Medulla oblongata (tissue), 1 donor: ENCODE measurements at regions not wholly inside any gene's neighbourhood (a gene's known extent, or its start where the extent isn't known, plus 50 kb on each side); places are given as distances from the start of the nearest gene placed in this dataset.
"Not testable (repeated sequence)": the region's sequence is repeated elsewhere in the genome, so short reads cannot be mapped to it uniquely, and the experiment has no call there.

Experiments used
- DNase-seq: peaks from one replicate; pipeline ENCODE4 v3.0.0-alpha.2; 2015; ENCODE audit errors: extremely low spot score

DNA sequence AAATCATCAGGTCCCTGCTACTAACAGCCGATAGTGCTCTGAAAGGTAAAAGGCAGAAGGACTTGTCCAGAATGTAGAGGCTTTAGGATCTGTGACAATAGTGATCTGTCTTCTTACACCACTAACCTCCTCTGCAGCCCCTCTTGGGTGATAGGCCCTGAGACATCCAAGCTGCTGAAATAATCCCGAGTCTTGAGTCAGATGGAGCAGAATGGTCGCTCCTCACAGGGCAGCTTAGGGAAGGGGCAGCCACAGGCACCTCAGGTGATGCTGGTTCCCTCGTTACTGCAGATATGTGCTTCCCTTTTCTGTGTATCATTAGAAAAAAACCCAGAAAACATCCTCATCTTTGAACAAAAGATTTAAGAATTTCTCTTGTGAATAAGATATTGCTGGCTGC, 157.1 kb upstream of the DLX2 start:
- DNase-seq = no peak

DNA sequence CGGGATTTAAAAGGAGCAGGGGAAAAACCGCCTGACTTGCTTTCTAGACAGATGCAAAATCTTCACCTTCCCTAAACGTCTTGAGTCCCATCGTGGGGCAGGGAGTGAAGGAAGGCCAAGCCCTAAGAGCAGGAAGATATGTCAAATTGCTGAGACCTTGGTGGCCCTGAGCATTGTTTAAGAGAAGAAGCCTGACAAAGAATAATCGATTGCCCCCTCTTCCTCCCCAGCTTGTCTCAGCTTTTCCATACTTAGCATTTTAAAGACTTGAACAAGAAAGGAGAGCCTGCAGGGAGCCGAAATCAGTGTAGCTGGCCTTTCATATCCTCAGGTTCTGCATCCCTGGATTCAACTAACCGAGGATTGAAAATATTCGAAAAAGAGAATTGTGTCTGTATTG, 157.6 kb upstream of the DLX2 start:
- DNase-seq = no peak

DNA sequence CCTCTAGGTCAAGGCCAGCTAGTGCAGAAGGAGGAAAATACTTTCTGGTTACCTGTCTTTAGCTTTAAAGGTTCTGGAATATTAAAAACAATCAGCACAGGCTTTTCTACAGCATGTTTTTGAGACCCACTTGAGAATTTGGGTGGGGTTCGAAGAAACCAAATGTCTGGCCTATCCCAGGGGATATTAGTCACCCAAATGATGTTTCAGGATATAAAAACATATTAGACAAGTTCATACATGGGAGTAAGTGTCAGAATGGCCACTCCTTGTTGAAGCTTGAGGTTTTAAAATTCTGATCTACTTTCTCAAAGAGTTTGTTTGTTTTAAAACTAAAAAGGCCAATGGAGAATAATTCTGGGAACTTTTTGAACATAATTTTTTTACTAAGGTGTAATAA, 158.6 kb upstream of the DLX2 start:
- no peak for DNase-seq

DNA sequence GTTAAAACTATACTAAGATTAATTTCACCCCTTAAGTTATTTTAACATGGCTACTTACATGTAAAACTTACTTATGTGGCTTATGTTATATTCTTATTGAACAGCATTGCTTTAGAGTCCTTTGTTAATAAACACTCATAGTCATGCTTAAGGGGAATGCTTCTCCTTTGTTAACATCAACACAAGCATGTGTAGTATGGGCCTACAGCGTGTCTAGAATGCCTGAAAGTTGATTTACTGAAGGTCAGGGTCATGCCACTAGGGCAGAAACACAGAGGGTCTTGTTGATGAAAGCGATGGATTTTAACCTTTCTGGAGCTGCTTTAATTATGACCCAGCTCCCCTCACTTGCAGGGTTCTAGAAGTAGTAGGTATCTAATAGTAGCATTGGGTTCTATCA, 159.8 kb upstream of the DLX2 start:
- DNase-seq = no peak

DNA sequence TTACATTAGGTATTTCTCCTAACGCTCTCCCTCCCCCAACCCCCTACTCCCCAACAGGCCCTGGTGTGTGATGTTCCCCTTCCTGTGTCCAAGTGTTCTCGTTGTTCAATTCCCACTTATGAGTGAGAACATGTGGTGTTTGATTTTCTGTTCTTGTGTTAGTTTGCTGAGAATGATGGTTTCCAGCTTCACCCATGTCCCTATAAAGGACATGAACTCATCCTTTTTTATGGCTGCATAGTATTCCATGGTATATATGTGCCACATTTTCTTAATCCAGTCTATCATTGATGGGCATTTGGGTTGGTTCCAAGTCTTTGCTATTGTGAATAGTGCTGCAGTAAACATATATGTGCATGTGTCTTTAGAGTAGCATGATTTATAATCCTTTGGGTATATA, 162.1 kb upstream of the DLX2 start:
- DNase-seq = not testable (repeated sequence)

DNA sequence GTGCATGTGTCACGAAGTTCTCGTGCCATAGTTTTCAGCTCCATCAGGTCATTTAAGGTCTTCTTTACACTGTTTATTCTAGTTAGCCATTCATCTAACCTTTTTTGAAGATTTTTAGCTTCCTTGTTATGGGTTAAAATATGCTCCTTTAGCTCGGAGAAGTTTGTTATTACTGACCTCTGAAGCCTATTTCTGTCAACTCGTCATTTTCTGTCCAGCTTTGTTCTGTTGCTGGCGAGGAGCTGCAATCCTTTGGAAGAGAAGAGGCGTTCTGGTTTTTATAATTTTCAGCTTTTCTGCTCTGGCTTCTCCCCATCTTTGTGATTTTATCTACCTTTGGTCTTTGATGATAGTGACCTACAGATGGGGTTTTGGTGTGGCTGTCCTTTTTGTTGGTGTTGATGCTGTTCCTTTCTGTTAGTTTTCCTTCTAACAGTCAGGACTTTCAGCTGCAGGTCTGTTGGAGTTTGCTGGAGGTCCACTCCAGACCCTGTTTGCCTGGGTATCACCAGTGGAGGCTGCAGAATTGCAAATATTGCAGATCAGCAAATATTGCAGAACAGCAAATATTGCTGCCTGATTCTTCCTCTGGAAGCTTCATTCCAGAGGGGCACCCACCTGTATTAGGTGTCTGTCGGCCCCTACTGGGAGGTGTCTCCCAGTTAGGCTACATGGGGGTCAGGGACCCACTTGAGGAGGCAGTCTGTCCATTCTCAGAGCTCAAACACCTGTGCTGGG, 157.7 kb upstream of the ITGA6 start:
- not testable (repeated sequence) for DNase-seq

DNA sequence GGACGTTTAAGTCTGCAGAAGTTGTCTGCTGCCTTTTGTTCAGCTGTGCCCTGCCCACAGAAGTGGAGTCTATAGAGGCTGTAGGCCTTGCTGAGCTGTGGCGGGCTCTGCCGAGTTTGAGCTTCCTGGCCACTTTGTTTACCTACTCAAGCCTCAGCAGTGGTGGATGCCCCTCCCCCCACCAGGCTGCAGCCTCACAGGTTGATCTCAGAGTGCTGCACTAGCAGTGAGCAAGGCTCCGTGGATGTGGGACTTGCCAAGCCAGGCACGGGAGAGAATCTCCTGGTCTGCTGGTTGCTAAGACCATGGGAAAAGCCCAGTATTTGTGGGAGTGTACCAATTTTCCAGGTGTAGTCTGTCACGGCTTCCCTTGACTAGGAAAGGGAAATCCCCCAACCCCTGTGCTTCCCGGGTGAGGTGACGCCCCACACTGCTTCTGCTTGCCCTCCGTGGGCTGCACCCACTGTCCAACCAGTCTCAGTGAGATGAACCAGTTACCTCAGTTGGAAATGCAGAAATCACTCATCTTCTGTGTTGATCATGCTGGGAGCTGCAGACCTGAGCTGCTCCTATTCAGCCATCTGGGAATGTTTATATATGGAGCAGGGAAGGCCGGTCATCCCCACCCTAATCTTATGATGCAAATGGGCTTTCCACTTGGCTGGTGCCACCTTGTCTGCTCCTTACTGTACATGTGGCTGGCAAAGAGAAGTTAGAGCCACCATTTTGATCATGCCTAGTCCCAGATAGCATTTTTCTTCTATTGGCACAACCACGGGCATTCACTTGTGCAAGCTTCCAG, 156.9 kb upstream of the ITGA6 start:
- no peak for DNase-seq

DNA sequence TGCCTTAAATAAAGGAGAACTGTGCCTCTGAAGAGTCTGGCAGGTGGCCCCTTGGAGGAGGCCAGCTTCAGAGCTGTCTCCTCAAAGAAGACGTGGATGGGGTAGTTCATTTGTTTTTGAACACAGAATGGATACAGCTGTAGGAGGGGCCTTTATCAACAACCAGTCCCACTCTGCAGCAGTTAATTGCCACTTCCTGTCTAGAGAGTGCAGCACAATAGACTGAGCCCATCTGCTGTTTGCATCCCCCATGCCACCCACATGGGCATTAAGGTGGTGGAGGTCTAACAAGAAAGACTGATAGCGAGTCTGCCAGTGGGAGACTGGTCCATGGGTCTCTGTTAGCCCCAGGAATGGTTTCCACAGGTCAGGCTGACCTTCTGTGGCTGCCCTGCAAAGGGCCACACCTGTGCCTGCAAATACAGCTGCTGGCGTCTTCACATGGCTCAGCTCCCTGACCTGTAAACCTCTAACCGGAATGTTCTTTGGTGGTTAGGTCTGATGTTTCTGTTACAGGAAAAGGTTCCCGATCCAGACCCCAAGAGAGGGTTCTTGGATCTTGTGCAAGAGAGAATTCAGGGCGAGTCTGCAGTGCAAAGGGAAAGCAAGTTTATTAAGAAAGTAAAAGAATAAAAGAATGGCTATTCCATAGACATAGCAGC, 153.3 kb upstream of the ITGA6 start:
- DNase-seq = no peak

DNA sequence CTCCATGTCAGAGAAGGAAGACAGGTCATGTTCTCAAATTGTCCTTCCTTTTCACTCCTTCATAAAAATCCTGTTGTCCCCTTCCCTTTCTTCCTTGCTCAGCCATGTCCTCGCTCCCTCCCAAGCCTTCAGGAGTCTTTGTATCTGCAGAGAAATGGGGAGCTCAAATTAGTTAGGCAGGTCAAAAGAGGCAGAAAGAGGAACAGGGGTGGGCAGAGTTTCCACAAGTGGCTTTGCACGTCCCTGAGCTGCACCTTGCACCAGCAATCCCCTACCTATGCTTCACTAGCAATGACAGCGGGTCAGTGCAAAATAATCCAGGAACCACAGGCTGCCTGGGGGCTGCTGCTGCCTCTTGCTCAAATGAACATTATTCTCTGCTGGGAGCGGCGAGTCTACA, 152.1 kb upstream of the ITGA6 start:
- DNase-seq = no peak

DNA sequence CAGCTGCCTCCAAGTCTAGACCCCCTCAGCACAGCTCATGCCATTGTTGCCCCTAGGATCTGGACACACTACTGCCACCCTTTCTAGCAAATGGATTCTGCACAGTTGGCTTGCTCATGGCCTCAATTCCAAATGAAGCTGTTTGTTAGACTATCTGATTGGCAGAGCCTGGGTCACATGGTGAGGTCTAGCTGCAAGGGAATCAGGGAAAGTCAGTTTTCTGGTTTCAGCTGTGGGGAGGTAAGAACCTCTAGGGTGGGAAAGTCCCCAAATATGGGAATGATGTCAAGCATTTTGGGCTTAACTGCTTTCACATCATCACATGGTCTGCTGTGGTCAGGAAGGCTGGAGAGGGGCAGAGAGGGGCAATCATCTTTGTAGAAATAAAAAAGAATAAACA, 150.4 kb upstream of the ITGA6 start:
- DNase-seq = no peak

DNA sequence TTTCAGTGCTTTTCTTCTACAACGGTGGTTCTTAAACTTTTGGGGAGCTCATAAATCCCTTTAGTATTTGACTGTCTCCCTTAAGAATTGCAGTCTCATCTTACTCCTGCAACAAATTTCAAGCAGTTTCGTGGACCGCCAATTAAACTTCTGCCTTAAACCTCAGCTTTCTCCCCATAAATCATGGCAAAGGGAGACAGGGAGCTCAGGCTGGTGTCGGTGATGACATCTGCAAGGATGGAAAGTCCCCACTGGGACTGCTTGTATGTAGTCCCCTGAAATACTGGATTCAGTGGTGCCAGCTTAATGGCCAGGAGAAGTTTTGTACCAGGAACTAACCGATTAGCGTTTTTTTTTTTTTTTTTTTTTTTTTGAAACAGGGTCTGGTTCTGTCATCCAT, 148.7 kb upstream of the ITGA6 start:
- DNase-seq = no peak

DNA sequence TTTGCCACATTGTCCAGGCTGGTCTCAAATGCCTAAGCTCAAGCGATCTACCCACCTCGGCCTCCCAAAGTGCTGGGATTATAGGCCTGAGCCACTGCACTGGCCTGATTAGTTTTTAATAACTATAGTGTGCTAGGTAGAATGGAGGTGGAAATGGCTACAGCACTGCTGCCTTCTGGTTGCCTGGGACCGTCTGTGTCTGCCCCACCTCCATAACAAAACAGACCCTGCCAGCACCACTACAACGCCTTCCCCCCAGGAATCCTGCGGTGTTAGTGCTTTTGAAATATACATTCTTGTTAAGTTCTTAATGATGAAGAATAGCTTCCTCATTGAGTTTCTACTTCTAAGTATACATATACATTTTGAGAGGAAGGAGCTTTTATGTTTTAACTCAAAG, 148.2 kb upstream of the ITGA6 start:
- no peak for DNase-seq

DNA sequence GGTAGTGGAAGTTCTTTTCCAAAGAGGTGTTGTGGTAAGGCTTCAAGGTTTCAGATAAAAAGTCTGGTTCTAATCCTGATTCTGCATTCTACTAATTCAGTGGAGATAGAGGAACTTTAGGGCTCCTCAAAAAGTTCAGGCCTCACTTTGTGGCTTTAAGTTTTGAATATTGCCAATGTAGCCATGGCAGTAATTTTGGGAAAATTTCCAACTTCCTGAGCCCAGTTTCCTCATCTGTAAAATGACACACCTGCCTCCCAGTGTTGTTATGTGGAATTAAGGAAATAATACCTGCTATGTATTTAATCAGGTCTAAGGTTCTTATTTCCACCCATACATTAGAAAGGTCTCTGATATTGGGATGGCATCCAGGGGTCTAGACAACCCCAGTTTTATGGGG, 147.6 kb upstream of the ITGA6 start:
- DNase-seq = no peak

DNA sequence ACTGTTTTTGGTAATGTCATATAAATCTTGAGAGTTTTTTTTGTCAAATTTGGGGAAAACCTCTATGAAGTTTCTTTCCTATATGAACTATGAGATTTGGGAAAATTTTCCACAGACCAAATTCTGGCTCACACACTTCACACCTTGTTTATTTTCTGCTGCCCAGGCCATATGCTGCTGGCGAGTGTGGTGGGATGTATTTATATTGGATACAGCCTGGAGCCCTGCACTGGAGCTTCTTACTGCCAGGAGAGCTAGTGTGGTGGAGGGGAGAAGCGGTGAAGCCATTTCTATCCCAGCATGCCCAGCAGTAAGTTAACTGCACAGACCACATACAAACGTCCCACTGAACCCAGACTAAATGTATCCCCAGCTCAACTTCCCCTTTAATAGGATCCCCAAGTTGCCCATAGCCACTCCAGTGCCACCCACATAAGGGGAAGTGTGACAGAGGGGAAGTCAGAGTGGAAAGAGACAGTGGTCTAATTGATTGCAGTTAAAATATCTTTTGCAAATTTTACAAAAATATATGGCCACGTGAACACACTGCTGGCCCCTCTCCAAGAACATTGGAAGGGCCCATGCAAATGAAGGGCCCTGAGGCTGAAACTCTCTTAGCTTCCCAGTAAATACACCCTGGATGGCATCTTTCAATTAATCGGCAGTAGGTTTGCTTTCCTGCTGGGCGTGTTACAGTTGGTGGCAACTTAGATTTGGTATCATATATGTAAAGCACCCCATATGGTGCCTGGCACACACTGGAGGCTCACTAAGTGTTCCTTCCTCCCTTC, 146.6 kb upstream of the ITGA6 start:
- peak; percentile 86 for DNase-seq

DNA sequence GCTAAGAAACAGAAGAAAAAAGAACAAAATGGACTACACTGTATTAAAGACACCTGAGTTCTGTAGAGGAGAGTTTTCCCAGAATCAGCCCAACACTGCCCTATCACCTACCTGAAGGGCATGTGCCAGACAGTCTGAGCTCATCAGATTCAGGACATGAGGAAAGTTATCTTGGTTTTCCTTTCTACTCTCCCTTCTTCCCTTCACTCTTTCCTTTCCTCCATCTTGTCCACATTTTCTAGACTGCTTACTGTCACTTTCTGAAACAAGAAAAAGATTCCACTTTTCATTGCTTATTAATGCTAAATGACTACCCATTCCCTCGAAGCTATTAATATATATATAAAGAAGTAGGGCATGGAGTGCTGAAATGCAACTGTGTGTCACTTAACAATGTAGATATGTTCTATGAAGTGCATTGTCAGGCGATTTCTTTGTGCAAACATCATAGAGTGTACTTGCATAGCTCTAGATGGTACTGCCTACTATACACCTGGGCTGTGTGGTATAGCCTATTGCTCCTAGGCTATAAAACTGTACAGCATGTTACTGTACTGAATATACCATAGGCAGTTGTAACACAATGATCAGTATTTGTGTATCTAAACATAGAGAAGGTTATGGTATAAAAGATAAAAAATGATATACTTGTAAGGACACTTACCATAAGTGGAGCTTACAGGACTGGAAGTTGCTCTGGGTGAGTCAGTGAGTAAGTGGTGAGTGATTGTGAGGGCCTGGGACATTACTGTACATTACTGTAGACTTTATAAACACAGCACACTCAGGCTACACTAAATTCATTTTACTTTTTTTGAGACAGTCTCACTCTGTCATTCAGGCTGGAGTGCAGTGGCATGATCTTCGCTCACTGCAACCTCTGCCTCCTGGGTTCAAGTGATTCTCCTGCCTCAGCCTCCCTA, 145.5 kb upstream of the ITGA6 start:
- no peak for DNase-seq

DNA sequence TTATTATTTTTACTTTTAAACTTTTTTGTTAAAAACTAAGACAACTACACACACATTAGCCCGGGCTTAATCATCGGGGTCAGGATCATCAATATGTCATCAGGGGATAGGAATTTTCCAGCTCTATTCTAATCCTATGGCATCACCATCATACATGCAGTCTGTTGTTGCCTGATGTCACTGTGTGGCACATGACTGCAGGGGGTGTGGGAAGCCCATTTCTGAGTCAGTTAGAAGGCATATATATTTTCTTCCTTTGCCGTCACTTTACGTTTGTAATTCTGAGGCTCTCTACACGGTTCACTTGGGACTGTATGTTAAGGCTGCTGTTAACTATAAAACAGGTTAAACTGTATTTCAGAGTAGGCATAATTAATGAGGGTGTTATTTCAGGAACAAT, 144.4 kb upstream of the ITGA6 start:
- no peak for DNase-seq

DNA sequence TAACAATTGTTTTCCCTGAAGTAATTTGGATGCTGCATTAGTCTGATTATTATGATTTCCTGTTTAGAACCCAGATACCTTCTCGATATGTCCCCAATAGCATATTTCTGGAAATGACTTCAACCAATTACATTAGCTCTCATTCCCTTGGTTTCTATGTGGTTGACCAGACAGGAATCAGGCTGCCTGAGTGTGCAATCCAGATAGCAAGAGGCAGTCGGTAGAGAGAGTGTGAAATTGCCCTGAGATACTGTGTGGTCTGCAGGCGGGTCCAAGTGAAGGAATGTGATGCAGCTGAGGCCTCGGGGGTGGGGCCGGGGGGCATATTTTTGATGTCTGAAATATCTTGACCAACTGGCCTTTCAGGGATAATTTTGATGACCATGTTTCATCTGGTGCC, 143.9 kb upstream of the ITGA6 start:
- DNase-seq = no peak

DNA sequence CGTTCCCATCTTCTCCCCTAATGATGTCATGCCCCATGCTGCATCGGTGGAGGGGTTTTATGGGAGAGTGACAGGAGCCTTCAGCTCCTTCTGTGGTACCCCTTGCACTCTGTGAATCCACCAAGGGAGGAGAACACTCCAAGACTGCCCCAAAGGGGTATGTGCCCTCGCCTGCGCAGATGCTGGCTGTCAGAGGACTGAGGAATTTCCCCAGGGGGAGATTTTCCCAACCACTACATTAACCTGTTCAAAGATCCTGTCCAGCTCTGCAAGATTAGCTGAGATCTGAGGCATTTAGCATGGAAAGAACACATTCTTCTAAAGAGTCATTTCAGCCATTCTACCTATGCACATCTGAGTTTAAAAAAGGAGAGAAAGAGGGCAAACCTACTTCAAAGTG, 143.2 kb upstream of the ITGA6 start:
- no peak for DNase-seq

DNA sequence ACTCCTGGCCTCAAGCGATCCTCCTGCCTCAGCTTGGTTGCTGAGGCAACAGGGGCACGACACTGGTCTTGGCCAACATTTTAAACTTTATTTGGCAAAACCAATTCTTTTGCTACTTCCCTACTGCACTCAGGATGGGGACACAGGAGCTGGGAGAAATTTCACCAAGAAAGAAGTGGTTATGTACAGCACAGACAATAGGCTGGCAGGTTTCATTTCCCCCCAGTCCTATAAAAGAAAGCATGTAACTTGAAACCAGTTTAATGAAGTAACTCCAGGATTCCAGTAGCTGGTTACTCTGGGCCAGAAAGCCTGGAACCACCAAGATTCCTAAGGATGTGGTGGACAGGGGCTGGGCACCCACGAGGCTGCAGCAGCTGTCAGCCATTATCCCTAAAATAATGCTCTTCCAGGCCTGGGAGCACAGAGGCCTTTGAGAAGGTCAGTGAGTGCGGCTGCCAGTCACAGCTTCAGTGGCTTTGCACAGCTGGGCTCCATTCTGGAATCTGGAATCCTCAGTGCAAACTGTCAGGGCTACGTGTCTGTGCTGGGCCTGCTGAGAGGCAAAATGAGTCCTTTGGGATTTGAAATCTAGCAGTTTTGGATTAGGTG, 142.3 kb upstream of the ITGA6 start:
- DNase-seq = peak; percentile 76

DNA sequence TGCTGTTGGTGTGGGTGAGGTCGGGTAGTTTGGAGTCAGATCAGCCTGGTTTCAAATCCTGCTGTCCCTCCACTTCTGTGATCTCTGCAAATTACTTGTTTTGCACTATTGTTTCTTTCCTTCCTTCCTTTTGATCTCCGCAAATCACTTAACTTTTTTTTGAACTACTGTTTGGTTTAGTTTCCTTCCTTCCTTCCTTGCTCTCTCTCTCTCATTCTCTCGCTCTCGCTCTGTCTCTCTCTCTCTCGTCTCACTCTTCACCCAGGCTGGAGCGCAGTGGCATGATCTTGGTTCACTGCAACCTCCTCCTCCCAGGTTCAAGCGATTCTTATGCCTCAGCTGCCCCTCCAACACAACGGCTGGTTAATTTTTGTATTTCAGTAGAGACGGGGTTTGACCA, 141.6 kb upstream of the ITGA6 start:
- DNase-seq = no peak

DNA sequence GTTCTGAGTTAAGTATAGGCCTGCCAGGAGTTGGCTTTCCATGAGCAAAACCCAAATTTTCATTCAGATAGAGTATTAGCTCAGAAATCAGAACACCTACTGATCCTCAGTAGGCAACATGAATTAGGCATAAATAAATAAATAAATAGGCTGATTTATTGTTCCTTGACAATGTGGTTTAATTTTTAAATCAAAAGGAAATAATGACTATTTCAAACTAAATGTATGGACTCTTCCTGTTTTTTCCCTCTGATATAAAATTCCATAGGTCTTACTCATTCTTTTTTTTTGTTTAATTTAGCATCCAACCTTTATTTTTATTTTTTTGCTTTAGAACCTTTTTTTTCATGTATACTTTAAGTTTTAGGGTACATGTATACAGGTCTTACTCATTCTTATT, 140.2 kb upstream of the ITGA6 start:
- DNase-seq = no peak
